ENCODE measurements at regions not wholly inside any gene's neighbourhood (a gene's known extent, or its start where the extent isn't known, plus 50 kb on each side); places are given as distances from the start of the nearest gene placed in this dataset.
"Not testable (repeated sequence)": the region's sequence is repeated elsewhere in the genome, so short reads cannot be mapped to it uniquely, and the experiment has no call there.

GRCh38 chr4:9577869-9578268, 133.7 kb downstream of the DEFB131A start:
- TF ChIP-seq CTCF, POLR2A (IDR thresholded peaks at IDR 0.05): not testable (repeated sequence)

Data from lower leg skin (tissue), 3 donors.